Renal pelvis (tissue), 1 donor: ENCODE measurements at regions not wholly inside any gene's neighbourhood (a gene's known extent, or its start where the extent isn't known, plus 50 kb on each side); places are given as distances from the start of the nearest gene placed in this dataset.
A peak's percentile ranks its signal among the peaks of the same experiment; 100 is the strongest.

Experiments used
- DNase-seq: peaks from one replicate; pipeline ENCODE4 v3.0.0-alpha.2; 2013

DNA sequence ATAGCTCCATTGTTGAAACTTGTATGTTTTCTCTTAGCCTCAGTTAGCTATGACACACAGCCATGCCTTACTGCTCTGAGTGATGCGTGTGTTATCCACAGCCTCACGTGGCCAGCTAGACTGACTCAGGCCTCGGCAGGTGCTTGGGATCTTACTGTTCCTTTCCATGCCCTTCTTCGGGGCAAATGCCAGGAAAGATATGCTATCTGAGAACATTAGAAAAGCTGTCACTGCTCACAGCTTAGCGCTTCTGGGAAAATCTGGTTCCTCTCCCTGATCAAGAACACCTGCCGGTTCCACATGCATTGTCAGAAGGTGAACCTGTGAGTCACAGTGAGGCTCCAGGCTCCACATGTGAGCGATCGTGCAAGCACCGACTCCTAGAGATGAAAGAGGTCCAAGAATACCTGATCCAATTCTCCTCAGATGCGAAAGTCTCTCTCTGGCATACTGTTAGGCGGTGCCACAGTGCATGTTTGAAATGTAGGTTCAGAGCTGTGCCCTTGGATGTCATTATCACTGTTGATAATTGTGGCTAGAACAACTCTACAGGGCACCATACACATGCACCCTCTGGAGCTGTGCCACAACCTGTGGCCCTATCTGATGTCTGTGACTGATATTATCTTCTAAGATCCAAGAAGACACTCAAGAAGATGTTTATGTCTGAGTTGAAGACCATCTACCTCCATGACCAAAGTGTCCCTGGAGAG, 247.8 kb upstream of the IGFBP3 start:
- DNase-seq: no peak

DNA sequence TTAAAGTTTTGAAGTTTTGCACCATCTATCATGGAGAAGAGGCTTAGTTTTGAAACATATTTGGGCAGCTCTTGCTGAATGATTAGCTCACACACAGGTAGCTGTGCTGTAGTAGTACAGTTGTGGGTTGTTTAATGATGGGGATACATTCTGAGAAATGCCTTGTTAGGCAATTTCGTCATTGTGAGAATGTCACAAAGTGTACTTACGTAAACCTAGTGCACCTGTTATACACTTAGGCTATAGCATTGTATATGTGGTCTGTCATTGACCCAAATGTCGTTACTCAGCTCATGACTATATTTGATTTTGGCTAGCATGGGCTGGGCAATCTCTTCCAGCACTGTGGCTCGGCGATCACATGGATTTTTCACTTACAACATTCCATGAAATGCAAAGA, 247.2 kb upstream of the IGFBP3 start:
- DNase-seq: no peak

DNA sequence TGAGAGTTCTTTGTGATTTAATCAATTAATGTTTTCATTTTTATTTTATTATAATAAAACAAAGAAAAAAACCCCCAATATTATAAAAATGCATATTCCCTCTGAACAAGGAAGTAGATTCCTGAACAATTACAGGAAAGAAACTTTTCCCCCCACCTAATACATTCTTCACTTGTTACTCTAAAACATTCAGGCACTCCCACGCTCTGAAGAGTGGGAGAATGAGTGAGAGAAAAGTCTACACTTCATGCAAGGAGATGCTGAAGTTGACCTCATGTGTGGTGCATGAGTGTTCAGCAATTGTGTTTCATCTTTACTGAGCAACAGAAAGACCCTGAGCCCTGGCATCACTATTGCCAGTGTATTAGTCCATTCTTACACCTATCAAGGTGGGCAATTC, 244.2 kb upstream of the IGFBP3 start:
- no peak for DNase-seq

DNA sequence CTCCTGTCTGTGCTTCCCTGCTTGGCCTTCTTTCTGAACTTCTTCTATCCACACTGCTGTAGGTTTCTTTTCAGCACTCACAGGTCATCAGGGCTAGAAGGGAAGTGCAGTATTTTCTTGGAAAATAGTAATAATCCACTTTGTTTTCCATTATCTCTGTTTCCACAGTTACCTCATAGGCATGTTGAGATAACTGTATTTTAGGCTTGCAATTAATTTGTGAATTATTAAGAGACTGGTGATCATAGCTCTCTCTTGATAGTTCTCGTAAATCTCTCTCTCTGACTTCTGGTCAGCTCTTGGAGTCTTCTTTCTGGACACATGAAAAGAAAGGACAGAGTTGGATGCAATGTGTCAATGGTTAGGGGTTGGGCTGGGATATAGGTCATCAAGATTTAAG, 243.6 kb upstream of the IGFBP3 start:
- DNase-seq: no peak

DNA sequence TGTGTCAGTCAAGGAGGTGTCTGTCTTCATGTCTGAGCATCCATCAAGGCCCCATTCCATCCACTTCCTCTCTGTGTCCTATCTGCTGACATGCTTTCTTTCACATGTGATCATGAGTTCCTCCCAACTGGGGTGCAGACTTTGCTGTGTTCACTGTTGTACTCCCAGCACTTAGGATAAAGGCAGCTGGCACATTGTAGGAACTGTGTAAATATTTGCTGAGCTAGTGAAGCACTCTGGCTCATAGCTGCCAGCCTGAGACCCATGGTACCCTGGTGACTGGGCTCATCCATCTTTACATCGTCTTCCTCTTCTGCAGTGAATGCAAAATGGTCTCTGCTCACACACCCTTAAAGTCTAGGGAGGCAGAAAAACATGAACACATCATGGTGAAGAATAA, 242.2 kb upstream of the IGFBP3 start:
- DNase-seq: no peak

DNA sequence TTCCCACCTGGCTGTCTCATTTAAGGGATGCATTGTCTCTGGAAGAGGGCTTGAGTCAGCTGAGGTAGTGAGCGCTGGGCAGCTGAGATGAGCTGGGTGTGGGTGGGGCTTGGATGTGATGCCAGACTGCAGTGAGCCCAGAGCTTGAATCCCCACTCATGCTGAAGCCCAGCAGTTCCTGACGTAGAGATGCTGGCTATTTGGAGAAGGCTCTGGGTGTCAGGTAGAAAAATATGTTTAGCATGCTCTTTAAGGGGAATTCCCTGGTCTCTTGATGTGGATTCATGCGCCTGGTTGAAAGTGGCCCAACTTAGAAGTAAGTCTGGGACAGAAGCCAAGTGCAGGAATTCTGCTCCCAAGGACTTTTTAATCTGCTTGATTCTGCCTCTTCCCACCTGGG, 241.5 kb upstream of the IGFBP3 start:
- DNase-seq: no peak

DNA sequence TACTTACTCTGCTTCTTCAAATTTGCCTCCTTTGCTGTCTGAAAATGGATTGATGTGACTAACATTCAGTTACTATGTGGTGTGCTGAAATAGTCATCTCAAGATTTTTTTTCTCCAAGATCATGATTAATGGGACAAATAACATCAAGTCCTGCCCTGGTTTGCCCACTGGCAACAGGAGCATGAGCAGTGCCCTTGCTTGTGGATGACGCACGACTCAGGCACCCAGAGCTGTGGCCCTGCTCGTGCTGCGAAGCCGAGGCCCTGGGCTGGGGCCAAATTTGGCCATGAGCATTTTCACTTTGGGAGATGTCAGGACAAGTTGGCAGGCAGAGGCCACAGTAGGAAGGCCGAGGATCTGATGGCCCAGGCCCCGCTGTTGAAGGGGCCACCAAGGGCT, 239.8 kb upstream of the IGFBP3 start:
- DNase-seq: no peak

DNA sequence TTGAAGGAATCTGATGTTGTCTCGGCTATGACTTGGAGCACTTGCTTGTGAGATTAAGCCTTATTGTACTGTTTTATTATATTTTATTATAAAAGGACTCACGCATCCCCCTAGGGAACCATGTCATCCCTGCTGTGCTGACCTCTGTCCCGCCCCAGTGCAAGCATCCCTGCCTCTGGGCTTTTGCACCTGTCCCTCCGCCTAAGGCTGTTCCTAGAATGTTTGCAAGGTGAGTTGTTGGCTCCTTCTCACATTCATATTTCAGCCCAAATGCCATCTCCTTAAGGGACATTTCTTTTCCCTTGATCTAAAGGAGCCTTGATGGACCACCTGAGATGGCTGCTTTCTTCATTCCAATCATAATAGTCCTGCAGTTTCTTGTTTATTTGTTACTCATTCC, 236.9 kb upstream of the IGFBP3 start:
- DNase-seq: no peak

DNA sequence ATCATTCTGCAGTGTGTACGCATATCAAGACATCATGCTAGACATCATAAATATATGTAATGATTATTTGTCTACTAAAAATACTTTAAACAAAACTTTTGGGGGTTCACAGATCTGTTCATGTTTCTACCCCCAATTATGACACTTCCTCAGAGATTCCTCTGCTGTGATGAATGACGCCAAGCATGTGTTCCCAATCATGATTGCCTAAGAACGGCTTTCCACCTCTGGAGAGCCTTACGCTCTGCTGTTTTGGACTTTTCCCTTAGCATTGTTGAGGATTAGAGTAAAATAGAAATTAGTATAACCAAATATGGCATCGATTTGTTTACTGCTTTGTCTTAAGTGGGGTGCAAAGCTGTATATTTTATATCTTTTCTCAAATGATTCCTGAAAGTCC, 236.3 kb upstream of the IGFBP3 start:
- no peak for DNase-seq

DNA sequence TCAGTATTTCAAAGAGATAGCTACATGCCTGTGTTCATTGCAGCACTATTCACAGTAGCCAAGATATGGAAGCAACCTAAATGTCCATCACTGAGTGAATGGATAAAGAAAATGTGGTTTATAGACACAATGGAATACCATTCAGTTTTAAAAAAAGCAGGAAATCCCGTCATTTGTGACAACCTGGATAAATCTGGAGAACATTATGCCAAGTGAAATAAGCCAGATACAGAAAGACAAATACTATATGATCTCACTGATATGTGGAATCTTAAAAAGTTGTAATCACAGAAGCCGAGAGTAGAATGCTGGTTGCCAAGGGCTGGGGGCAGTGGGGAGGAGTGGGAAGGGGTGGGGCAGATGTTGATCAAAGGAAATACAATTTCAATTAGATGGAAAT, 235.8 kb upstream of the IGFBP3 start:
- no peak for DNase-seq

DNA sequence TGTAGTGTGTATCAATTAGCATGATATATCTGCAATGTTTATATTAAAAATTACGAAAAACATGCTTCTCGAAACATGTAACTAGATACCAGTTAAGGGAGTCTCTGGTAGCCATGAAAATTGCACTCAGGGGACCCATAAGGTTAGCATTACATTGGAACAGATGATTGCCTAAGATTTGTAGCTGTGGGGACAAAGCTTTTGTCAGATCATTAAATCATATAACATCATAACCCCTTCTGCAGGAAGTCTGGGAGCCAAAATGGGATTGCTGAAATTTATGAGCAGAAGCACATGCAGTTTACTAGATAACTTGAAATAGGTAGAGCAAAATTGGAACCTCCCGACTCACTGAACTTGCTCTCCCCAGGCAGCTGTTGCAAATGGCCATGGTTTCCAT, 235.0 kb upstream of the IGFBP3 start:
- DNase-seq: no peak

DNA sequence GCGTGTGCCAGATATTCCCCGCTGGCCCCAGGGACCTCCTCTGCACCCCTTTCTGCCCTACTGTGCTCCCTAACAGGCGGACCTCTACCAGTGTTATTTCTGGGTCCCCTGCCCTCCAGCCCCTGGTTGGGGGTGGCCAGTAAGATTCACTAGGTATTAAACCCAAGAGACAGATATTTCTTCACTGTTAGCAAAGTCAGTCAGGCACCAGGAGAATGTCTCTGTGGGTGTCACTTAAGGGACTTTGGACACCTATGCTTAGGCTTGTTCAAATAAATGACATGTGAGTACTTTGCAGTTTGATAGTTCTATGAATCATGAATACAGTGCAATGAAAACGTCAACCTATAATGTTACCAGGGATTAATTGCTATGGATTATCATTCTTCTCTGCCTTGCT, 234.3 kb upstream of the IGFBP3 start:
- DNase-seq: no peak

DNA sequence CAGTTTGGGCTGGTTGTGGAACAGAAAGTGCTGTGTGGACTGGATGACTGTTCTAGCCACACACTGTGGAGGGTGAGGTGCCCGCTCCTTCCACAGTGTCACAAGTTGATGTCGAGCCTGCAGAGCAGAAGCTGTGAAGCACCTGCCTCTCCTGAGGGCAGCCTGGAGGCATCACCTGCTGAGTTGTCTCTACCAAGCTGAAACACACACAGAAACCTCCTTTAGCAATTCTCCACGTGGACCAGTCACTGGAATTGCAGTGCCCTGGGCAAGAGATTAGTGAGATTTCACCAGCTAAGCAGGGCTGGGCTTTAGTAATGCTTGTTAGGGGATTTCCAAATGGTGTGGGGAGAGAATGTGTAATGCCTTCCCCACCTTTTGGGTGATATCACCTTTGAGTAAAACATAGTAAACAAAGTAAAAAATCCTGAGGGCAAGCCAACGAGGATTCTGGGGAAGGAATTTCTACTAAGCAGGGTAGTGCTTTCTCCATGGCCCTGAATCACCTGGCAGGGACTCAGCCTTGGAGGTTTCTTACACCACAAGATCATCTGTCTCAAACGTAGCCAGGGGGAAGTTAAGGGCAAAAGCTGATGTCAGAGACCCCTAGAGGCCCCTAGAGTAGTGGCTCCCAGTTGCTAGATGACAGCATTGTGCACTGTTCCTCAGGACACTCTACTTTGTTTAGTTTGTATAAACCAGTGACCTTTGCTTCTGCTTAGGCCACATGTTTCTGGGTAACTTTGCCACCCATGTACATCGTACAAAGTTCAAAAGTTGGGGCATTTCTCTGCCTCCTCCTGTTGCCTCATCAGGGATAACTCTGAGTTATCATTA, 233.1 kb upstream of the IGFBP3 start:
- no peak for DNase-seq

DNA sequence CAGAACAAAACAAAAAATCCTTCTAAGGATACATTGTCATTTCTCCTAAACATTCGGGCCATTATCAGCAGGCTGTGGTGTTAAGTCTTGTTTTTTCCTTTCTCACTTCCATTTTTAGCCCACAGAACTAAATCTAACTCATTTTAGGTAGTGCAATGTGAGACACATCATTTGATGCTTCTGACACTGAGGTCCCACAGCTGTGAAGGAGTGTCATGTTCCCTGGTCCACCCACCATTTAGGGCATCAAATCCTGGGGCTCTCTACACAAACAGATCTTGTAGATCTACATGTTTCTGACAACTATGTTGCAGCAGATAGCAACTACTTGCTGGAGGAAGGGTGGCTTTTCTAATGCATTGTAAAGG, 232.5 kb upstream of the IGFBP3 start:
- DNase-seq: no peak

DNA sequence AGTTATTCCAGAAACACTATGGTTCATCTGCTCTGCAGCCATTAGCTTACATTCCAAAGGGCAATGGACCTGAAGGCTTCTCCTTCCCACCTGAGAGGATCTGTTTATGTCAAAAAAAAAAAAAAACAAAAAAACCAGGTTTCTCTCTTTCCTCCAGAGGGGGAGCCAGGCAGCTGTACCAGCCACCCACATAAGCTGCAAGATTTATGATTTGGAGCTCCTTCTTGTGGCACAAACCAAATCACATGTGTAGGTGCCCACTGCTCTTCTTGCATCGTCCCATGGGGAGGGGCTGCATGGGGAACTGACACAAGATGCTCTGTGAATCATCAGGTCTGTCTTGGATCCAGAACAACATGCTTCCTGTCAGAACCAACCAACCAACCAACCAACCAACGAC, 231.6 kb upstream of the IGFBP3 start:
- no peak for DNase-seq

DNA sequence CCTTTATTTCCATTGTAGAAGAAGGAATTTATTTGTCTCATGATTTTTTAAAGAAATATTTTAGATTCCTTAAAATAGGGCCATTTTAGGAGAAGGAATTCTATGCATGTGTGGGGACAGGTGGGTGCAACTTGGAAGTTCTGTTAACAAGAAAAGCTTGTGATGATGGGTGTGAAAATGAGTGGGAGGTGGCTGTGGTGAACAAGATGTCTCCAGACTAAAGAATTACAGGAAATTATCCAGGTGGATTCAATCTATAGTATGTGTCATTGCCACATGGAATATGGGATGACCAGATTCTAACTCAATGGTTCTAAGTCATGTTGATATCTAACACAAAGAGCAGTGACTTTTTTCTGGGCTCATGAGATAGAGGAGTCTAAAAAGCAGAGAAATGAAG, 229.6 kb upstream of the IGFBP3 start:
- no peak for DNase-seq

DNA sequence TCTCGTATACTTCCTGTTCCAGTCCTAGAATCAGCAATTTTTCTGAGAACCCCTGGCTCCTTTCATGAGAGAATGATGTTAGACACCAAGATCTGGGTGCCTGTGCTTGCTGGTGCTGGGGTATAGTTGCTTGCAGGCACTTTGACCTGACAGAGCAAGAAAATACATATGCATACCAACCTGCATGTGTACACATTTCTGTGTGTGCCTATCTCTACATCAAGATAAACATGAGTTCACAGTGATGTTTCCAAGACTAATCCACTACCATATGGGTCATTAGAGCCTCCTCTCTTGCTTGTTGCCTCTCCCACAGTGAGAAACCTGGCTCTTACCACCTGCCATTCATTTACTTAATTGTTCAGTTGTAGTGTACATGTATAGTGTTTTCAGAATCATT, 229.1 kb upstream of the IGFBP3 start:
- no peak for DNase-seq

DNA sequence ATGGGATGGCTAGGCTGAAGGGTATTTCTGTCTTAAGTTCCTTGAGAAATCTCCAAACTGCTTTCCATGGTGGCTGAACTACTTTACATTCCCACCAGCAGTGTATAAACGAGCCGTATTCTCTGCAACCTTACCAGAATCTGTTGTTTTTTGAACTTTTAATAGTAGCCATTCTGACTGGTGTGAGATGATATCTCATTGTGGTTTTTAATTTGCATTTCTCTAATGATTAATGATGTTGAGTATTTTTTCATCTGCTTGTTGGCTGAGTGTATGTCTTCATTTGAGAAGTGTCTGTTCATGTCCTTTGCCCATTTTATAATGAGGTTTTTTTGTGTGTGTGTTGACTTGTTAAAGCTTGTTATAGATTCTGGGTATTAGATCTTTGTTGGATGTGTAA, 226.8 kb upstream of the IGFBP3 start:
- no peak for DNase-seq

DNA sequence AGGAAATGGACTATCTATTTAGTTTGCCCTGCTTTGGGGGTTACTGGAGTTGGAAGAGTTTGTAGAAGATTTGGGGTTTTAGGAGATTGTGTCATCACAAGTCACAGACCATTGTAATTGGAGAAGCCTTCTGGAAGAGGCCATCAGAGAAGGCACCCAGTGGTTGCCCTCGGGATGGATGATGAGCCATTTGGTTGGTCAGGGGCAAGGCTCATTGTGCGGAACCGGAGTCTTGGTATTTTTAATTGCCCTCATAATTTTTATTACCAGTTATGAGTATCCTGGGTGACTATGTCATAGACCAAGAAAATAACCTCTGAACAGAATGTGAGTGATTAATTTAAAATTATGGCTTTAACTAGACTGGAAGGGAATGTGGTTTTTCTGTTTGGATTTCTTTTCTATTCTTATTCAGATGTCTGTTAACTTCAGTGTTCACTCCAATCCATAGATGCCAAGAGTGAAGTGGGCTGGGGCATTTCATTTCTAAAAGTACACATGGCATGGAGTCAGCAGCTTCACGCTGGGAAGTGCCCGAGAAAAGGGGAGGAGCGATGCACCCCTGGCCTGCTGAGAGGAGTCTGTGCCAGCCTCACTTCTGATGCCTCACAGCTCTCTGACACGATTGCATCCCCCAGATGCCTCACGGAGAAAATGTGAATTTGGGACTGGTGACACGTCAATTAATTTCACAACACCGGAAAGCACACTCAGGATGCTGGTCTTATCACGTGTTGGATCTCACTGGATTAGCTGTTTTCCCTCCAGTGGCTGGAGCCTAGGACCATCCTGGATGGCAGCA, 225.6 kb upstream of the IGFBP3 start:
- DNase-seq: no peak

DNA sequence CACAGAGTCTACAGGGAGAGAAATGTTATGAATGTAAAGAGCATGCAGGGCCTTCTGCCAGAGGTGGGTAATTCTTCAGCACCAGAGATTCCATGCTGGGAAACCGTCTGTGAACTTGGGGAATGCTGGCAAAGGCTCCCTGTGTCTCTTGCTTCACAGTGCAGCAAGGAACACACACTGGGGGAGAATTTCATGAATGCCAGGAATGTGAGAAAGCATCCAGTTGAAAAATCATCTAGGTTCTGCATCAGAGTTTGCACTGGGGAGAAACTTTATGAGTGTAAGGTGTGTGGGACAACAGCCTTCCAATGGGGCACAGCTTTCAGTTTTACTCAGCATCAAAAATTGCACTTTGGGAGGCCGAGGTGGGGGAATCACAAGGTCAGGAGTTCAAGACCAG, 224.3 kb upstream of the IGFBP3 start:
- DNase-seq: peak; percentile 64

DNA sequence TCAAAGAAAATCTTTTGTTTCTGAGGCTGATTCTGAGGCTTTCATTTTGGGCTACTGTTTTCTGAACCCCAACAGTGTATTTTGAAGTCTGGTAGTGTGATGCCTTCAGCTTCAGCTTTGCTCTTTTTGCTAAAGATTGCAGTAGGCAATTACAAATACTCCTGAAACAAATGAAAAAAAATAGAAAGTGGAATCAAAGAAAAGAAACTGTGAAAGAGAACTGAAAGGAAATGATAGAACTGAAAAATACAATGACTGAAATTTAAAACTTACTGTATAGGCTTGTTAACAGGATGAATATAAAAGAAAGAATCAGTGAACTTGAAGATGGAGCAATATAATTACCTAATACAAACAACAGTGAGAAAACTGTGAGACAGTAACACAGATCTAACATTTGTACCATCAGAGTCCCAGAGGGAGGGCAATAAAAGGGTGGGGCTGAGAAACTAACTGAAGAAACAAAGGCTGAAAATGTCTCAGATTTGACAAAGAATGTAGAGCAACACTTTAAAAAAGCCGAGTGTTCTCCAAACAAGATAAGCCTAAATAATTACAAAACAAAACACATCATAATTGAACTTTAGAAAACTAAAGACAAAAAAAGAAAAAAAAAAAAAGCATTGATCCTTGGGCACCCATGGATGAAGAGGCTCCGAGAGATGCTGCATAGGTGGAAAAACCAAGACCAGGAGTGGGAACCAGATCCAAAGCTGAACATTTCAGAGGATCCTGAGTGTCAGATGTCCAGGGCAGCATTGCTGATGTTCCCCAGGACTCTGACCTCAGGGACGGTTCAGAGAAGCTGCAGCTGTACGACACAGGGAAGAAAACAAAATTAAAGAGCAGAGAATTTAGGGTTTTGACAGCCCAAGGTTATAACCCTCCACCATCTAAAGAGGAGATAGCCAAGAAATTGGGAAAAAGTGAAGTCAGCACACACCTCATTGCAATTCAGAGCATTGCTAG, 223.2 kb upstream of the IGFBP3 start:
- DNase-seq: no peak

DNA sequence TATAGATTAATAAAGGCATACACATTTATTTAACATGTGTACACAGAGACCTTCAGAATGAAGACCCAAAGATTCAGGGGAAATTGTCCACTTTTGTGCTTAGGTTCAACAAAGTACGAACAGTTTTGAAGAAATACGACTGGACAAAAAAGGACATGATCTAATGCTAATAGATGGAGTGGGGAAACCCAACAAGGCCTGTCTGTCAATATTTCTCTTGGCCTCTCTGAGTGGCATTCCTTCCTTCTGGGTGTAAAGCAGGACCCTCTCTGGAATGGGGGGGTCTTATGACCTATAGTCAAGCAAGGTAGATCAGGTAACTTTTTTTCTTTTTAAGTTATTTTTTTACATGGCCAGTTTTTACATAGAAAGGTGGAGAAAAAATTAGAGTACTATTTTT, 222.3 kb upstream of the IGFBP3 start:
- DNase-seq: no peak
